ENCODE measurements at regions not wholly inside any gene's neighbourhood (a gene's known extent, or its start where the extent isn't known, plus 50 kb on each side); places are given as distances from the start of the nearest gene placed in this dataset.

DNA sequence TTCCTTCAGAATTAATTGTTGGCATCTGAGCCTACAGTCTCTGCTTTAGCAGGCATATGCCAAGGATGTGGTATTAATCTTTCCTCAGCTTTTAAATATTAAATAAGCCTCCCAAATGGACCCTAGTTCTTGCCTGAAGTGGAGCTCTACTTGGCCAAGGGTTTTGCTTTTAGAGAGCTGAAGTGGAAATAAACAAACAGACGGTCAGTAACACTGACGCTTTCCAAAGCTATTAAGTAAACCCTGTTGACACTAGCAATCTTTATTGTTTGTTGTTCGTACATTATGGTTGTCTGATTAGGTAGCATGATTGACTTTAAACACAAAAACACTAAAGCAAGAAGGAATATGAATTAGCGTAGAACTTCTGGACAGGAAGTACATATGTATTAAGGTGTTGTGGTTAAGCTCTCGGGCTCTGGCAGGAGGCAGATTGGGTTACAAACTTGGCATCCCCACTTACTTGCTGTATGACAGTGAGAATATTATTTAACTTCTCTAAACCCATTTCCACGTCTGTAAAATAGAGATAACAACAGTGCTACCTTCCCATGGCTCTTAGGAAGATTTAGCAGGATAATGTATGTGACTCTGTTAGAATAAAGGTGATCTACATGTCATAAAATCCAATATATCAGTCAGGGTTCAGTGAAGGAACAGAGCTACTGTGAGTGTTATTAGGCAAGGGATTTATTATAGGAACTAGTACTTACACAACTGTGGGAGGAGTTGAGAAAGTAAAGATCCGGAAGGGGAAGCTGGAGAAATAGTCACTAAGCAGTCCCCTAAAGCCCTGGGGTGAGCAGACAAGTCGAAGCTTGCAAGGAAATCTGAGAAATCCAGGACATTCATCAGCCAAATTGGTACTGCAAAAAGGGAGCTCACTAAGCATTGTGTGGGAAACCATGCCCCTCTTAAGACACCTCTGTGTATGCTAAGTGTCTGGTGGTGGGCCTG lies 92.2 kb upstream of the ATF7IP start:
- TF ChIP-seq, protein P1, sequence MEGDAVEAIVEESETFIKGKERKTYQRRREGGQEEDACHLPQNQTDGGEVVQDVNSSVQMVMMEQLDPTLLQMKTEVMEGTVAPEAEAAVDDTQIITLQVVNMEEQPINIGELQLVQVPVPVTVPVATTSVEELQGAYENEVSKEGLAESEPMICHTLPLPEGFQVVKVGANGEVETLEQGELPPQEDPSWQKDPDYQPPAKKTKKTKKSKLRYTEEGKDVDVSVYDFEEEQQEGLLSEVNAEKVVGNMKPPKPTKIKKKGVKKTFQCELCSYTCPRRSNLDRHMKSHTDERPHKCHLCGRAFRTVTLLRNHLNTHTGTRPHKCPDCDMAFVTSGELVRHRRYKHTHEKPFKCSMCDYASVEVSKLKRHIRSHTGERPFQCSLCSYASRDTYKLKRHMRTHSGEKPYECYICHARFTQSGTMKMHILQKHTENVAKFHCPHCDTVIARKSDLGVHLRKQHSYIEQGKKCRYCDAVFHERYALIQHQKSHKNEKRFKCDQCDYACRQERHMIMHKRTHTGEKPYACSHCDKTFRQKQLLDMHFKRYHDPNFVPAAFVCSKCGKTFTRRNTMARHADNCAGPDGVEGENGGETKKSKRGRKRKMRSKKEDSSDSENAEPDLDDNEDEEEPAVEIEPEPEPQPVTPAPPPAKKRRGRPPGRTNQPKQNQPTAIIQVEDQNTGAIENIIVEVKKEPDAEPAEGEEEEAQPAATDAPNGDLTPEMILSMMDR (conservative IDR thresholded peaks at IDR 0.05; ENCODE audit: low read depth, low read length) = no peak
- H3K4me3 ChIP-seq (ENCODE audit: low read depth, low read length) = no peak overlapping the region
- no peak for DNase-seq (ENCODE audit: low read depth)

DNA sequence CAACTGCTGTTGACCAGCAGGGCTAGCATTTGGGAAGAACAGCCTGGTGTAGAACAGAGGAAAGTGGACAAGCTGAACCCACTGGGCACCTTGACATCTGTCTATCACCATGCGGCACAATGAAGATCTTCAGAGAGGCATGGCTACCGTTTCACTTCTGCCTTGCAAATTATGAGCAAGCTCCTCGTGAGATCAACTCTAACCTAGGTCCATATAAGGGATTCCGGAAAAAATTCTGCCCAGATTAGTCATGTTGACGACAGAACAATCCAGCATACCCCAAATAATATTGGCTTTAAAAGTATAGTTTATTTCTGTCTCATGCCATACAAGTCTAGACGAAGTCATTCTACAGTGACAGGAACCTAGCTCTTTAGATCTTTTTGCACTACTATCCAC lies 91.6 kb upstream of the ATF7IP start:
- TF ChIP-seq, protein P1 (conservative IDR thresholded peaks at IDR 0.05; ENCODE audit: low read depth, low read length) = no peak
- no peak for DNase-seq (ENCODE audit: low read depth)
- no peak overlapping the region for H3K4me3 ChIP-seq (ENCODE audit: low read depth, low read length)

DNA sequence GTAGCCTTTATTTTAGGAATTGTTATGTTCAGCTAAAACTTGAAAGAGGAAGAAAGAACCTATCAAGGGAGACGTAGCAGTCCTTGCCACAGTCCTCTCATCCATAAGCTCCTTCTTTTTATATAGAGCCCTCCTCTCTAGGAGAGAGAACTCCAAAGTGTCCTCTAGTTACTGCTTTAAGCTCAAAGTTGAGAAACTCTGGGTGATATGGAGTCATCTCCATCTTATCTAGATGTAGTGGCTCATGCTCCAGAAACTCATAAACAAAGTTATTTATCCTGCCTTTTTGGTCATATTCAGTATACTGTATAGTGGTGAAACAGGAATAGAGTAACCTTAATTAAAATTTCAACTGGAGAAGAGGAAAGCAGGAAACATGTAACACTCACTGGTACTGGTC lies 90.4 kb upstream of the ATF7IP start:
- H3K4me3 ChIP-seq (ENCODE audit: low read depth, low read length) = no peak overlapping the region
- TF ChIP-seq, protein P1 (conservative IDR thresholded peaks at IDR 0.05; ENCODE audit: low read depth, low read length) = no peak
- DNase-seq (ENCODE audit: low read depth) = no peak

DNA sequence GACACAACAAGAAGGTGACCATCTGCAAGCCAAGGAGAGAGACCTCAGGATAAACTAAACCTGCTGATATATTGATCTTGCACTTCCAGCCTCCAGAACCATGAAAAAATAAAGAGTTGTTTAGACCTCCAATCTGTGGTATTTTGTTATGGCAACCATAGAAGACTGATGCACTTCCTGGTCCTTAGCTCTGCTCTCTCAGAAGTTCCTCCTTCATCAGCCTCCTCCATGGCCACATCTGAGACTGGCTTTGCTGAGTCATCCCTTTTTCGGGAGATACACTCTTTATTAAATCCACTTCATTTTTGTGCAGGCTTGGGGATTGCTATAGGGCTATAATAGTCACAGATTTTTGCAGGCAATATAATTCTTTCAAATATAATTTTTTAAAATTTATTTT lies 89.6 kb upstream of the ATF7IP start:
- TF ChIP-seq, protein P1 (conservative IDR thresholded peaks at IDR 0.05; ENCODE audit: low read depth, low read length) = no peak
- H3K4me3 ChIP-seq (ENCODE audit: low read depth, low read length) = no peak overlapping the region
- DNase-seq (ENCODE audit: low read depth) = no peak

DNA sequence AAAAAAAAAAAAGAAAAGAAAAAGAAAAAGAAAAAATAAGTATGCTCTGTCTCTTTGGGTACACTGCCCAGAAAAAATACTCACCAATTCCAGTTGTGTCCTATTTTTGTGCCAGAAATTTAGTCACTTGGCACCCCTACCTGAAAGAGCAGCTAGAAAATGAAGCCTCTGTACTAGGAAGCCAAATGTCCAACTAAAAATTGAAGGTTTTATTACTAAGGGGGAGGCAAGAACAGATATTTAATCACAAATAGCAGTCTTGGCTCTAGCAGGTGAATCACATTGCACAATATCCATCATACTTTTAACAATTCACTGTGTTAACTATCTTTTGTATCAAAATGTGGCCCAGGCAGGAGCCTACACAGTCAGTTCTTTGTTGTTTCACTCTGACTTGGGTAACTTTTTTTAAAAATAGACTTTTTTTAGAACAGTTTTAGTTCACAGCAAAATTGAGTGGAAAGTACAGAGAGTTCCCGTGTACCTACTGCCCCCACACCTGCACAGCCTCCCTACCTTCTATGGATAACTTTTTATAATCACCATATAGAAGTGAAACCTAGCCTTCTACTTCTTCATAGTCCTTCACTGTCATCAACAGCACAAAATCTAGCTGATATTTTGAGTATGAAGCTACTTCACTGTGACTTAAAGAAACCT lies 87.1 kb upstream of the ATF7IP start:
- TF ChIP-seq, protein P1 (conservative IDR thresholded peaks at IDR 0.05; ENCODE audit: low read depth, low read length) = no peak
- DNase-seq (ENCODE audit: low read depth) = no peak

DNA sequence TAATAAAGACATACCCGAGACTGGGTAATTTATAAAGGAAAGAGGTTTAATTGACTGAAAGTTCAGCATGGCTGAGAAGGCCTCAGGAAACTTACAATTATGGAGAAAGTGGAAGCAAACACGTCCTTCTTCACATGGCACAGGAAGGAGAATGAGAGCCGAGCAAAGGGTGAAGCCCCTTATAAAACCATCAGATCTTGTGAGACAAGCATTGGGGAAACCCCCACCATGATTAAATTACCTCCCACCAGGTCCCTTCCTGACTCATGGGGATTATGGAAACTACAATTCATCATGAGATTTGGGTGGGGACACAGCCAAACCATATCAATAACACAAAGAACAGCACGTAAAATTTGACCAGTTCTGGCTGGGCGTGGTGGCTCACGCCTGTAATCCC lies 85.6 kb upstream of the ATF7IP start:
- TF ChIP-seq, protein P1 (conservative IDR thresholded peaks at IDR 0.05; ENCODE audit: low read depth, low read length) = no peak
- DNase-seq (ENCODE audit: low read depth) = no peak
- no peak overlapping the region for H3K4me3 ChIP-seq (ENCODE audit: low read depth, low read length)

More for the DNA sequence above, 87.1 kb upstream of the ATF7IP start:
- H3K4me3 ChIP-seq (ENCODE audit: low read depth, low read length) = no peak overlapping the region
